ENCODE measurements at regions not wholly inside any gene's neighbourhood (a gene's known extent, or its start where the extent isn't known, plus 50 kb on each side); places are given as distances from the start of the nearest gene placed in this dataset.

DNA sequence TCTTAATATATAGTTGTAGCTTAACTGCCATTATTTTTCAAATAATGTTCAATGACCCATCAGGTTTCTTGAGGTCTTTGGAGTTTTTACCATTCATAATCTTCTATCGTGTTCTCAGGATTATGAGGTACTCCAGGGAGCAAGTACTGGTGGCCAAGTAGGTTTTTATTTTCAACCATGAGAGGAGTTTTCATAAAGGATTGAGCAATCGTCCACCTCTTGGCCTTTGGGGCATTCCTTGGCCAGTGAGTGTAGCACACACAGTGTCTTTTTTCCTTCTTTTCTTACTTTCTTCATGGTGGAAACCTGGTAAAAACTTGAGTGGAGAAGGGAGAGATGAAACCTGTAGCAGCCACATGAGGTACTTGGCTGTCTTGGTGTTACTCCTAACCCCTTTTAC, 567.0 kb upstream of the NR3C2 start:
- DNase-seq (ENCODE audit: low read depth, low spot score) (no peak), FAIRE-seq (no peak)
- Histone ChIP-seq H3K9ac (ENCODE audit: control insufficient read depth, extremely low read depth, insufficient read depth, low read length) (no peak overlapping the region), H3K9me3 (ENCODE audit: control insufficient read depth, low read depth, low read length) (no peaks in the 10 kb centered on the region), H3K36me3 (ENCODE audit: control insufficient read depth in 2 of 2, extremely low read depth in 1 of 2, insufficient read depth in 2 of 2, low read length in 2 of 2) (no peaks in the 10 kb centered on the region), H3K79me2 (ENCODE audit: control insufficient read depth, insufficient read depth, low read length) (no peaks in the 10 kb centered on the region), H3K9me1 (ENCODE audit: control insufficient read depth, extremely low read depth, insufficient read depth, low read length) (no peaks in the 10 kb centered on the region), H3K4me2 (ENCODE audit: control insufficient read depth, extremely low read depth, insufficient read depth, low read depth, low read length) (no peak overlapping the region), H2AFZ (ENCODE audit: control insufficient read depth, low read length) (no peak overlapping the region), H3K27ac (ENCODE audit: control insufficient read depth, insufficient read depth, low read length) (no peak overlapping the region), H3K27me3 (ENCODE audit: control insufficient read depth, extremely low read depth, insufficient read depth, low read length) (no peaks in the 10 kb centered on the region), H3K4me1 (ENCODE audit: control insufficient read depth, extremely low read depth, insufficient read depth, low read length) (no peaks in the 10 kb centered on the region), H3K4me3 (ENCODE audit: control insufficient read depth in 2 of 3, extremely low read depth in 1 of 3, insufficient read depth in 2 of 3, low read depth in 1 of 3, low read length in 3 of 3) (no peak overlapping the region), H4K20me1 (ENCODE audit: control insufficient read depth, extremely low read depth, insufficient read depth, low read length) (no peaks in the 10 kb centered on the region)
- dilution Hi-C loops (cut with MboI; ENCODE audit: extremely low pct_ligation_motif_present, low sequenced_read_pairs): no loop called here
- TF ChIP-seq, protein P1, sequence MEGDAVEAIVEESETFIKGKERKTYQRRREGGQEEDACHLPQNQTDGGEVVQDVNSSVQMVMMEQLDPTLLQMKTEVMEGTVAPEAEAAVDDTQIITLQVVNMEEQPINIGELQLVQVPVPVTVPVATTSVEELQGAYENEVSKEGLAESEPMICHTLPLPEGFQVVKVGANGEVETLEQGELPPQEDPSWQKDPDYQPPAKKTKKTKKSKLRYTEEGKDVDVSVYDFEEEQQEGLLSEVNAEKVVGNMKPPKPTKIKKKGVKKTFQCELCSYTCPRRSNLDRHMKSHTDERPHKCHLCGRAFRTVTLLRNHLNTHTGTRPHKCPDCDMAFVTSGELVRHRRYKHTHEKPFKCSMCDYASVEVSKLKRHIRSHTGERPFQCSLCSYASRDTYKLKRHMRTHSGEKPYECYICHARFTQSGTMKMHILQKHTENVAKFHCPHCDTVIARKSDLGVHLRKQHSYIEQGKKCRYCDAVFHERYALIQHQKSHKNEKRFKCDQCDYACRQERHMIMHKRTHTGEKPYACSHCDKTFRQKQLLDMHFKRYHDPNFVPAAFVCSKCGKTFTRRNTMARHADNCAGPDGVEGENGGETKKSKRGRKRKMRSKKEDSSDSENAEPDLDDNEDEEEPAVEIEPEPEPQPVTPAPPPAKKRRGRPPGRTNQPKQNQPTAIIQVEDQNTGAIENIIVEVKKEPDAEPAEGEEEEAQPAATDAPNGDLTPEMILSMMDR (optimal IDR thresholded peaks at IDR 0.05 in 1 of 3, IDR thresholded peaks at IDR 0.05 in 1 of 3, conservative IDR thresholded peaks at IDR 0.05 in 1 of 3; ENCODE audit: extremely low read depth in 1 of 3, insufficient read depth in 2 of 3, low read length in 3 of 3): no peak
- no peak for TF ChIP-seq EZH2 (IDR thresholded peaks at IDR 0.05; ENCODE audit: low read length)

DNA sequence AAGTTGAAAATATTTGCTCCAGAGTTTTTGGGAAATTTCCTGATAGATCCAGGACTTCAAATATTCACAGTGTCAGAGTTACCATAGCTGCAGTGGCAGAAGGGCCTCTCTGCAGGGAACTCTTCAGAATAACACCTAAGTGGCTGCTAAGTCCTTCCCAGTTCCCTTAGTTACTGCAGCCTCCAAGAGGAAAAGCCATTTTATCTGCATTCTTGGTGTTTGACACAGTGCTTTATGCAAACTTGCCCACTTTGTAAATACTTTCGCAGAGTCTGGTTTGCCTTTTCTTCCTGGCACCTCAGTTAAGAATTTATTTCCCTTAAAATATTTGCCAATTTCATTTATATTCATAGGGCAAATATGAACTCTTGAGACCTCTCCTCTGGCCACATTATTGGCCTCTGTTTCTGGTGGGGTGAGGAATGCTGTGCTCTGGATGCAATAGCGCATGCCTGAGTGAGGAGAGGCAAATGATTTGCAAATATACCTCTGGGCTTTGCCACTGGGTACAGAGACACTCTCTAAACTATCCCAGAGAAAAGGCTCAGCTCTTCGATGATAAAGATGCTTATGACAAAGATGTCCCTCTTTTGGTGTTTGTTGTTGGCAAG, 566.3 kb upstream of the NR3C2 start:
- no peak for TF ChIP-seq EZH2 (IDR thresholded peaks at IDR 0.05; ENCODE audit: low read length)
- TF ChIP-seq, protein P1 (optimal IDR thresholded peaks at IDR 0.05 in 1 of 3, IDR thresholded peaks at IDR 0.05 in 1 of 3, conservative IDR thresholded peaks at IDR 0.05 in 1 of 3; ENCODE audit: extremely low read depth in 1 of 3, insufficient read depth in 2 of 3, low read length in 3 of 3): no peak
- DNase-seq (ENCODE audit: low read depth, low spot score): no peak
- dilution Hi-C loops (cut with MboI; ENCODE audit: extremely low pct_ligation_motif_present, low sequenced_read_pairs): no loop called here

More for the DNA sequence above, 566.3 kb upstream of the NR3C2 start:
- no peak overlapping the region for H3K27ac ChIP-seq (ENCODE audit: control insufficient read depth, insufficient read depth, low read length)
- no peaks in the 10 kb centered on the region for H3K79me2 ChIP-seq (ENCODE audit: control insufficient read depth, insufficient read depth, low read length)
- H3K36me3 ChIP-seq (ENCODE audit: control insufficient read depth in 2 of 2, extremely low read depth in 1 of 2, insufficient read depth in 2 of 2, low read length in 2 of 2): no peaks in the 10 kb centered on the region
- no peak for FAIRE-seq
- H3K4me1 ChIP-seq (ENCODE audit: control insufficient read depth, extremely low read depth, insufficient read depth, low read length): no peaks in the 10 kb centered on the region
- H3K4me2 ChIP-seq (ENCODE audit: control insufficient read depth, extremely low read depth, insufficient read depth, low read depth, low read length): no peak overlapping the region
- H3K4me3 ChIP-seq (ENCODE audit: control insufficient read depth in 2 of 3, extremely low read depth in 1 of 3, insufficient read depth in 2 of 3, low read depth in 1 of 3, low read length in 3 of 3): no peak overlapping the region
- no peak overlapping the region for H2AFZ ChIP-seq (ENCODE audit: control insufficient read depth, low read length)
- no peaks in the 10 kb centered on the region for H3K27me3 ChIP-seq (ENCODE audit: control insufficient read depth, extremely low read depth, insufficient read depth, low read length)
- no peaks in the 10 kb centered on the region for H4K20me1 ChIP-seq (ENCODE audit: control insufficient read depth, extremely low read depth, insufficient read depth, low read length)
- H3K9me1 ChIP-seq (ENCODE audit: control insufficient read depth, extremely low read depth, insufficient read depth, low read length): no peaks in the 10 kb centered on the region
- H3K9ac ChIP-seq (ENCODE audit: control insufficient read depth, extremely low read depth, insufficient read depth, low read length): no peak overlapping the region
- no peaks in the 10 kb centered on the region for H3K9me3 ChIP-seq (ENCODE audit: control insufficient read depth, low read depth, low read length)
